Gastrocnemius medialis (tissue), 4 donors: ENCODE measurements at regions not wholly inside any gene's neighbourhood (a gene's known extent, or its start where the extent isn't known, plus 50 kb on each side); places are given as distances from the start of the nearest gene placed in this dataset.

Experiments
- ATAC-seq, 2 donors: fragments of 150-250 bp; one replicate each; pipeline ENCODE4 v1.9.1; 2016
- DNase-seq, 2 donors: peaks; one replicate each; pipeline ENCODE4 v3.0.0-alpha.2; 2019
- H3K27ac ChIP-seq, 4 donors: fragments of 200-600 bp; sonication (generic); 1 replicate in 1 of 4; 2 replicates in 3 of 4; pipeline ENCODE4 v1.5.1; 2016 to 2018; ENCODE audit warnings: mild to moderate bottlenecking in 2 of 4, moderate library complexity in 1 of 4
- H3K27me3 ChIP-seq, 3 donors: fragments of 200-600 bp; sonication (generic) in 2 of 3; 1 replicate in 1 of 3; 2 replicates in 2 of 3; pipeline versions ENCODE4 v1.5.1 to v1.6.0; 2016 to 2019; ENCODE audit warnings: mild to moderate bottlenecking in 1 of 3, moderate library complexity in 1 of 3
- H3K36me3 ChIP-seq, 2 donors: fragments of 200-600 bp; sonication (generic) in 1 of 2; one replicate each; pipeline ENCODE4 v1.5.1; 2017 to 2018
- H3K4me1 ChIP-seq, 2 donors: fragments of 200-600 bp; sonication (generic) in 1 of 2; one replicate each; pipeline ENCODE4 v1.5.1; 2016 to 2017; ENCODE audit warnings: mild to moderate bottlenecking in 2 of 2
- H3K4me3 ChIP-seq, 4 donors: fragments of 200-600 bp; sonication (generic) in 3 of 4; 1 replicate in 1 of 4; 2 replicates in 3 of 4; pipeline ENCODE4 v1.5.1; 2016 to 2019; ENCODE audit warnings: mild to moderate bottlenecking in 2 of 4
- H3K9me3 ChIP-seq, 3 donors: fragments of 200-600 bp; sonication (generic) in 2 of 3; 1 replicate in 1 of 3; 2 replicates in 2 of 3; pipeline ENCODE4 v1.5.1; 2016 to 2019
- POLR2A ChIP-seq, 2 donors: fragments of 450-650 bp; IDR thresholded peaks; one replicate each; pipeline ENCODE4 v1.6.1; 2017; ENCODE audit warnings: antibody characterized with exemption in 2 of 2, mild to moderate bottlenecking in 2 of 2, moderate library complexity in 2 of 2
- in situ Hi-C, 4 donors: fragments of 200-750 bp; cut with MboI; loops; one replicate each; pipeline versions ENCODE4 v1.15.0 to v1.8.0; 2017; ENCODE audit warnings: low sequenced_read_pairs in 4 of 4
- intact Hi-C: fragments of 100-400 bp; cut with DNase I; formaldehyde crosslinking; loops from one replicate; pipeline ENCODE4 v1.15.1; 2023; ENCODE audit warnings: low total_unique reads
- TF ChIP-seq, protein P1 (sequence below), 5 experiments: fragments of 450-650 bp in 3 of 5; fragments of 200-600 bp in 2 of 5; sonication (generic) in 2 of 5; IDR thresholded peaks in 4 of 5; conservative IDR thresholded peaks in 1 of 5; 1 replicate in 4 of 5; 2 replicates in 1 of 5; pipeline ENCODE4 v1.5.1; 2016 to 2019; ENCODE audit warnings: antibody characterized with exemption in 5 of 5, mild to moderate bottlenecking in 3 of 5, moderate library complexity in 3 of 5

DNA sequence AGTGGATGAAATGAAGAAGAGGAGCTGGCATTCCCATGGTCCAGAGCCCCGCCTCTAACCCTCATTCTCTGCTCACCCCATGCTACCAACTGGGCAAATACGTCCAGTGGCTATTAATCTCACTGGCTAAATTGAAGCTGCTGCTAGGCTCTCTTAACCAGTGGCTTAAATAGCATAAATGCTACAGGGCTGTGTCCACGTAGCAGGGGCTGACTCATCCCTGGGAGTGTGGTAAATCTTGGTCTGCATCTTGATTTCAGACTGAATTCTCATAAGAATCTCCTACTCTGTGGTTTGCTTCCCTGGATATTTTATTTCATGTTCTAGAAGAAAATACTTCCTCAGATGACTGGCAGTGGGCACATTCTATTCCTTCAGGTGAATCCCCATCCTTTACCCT is 193.1 kb upstream of the ARG1 start:
- no peak for ATAC-seq
- intact Hi-C loops = no loop called here
- peaks cover 0 to 11% of the 10 kb centered on the region in 2 donors for H3K4me1 ChIP-seq
- DNase-seq = no peak
- in situ Hi-C loops = no loop called here
- no peak overlapping the region for H3K27ac ChIP-seq
- H3K27me3 ChIP-seq = no peaks in the 10 kb centered on the region
- no peaks in the 10 kb centered on the region for H3K9me3 ChIP-seq
- TF ChIP-seq, protein P1, sequence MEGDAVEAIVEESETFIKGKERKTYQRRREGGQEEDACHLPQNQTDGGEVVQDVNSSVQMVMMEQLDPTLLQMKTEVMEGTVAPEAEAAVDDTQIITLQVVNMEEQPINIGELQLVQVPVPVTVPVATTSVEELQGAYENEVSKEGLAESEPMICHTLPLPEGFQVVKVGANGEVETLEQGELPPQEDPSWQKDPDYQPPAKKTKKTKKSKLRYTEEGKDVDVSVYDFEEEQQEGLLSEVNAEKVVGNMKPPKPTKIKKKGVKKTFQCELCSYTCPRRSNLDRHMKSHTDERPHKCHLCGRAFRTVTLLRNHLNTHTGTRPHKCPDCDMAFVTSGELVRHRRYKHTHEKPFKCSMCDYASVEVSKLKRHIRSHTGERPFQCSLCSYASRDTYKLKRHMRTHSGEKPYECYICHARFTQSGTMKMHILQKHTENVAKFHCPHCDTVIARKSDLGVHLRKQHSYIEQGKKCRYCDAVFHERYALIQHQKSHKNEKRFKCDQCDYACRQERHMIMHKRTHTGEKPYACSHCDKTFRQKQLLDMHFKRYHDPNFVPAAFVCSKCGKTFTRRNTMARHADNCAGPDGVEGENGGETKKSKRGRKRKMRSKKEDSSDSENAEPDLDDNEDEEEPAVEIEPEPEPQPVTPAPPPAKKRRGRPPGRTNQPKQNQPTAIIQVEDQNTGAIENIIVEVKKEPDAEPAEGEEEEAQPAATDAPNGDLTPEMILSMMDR (IDR thresholded peaks at IDR 0.05 in 4 of 5, conservative IDR thresholded peaks at IDR 0.05 in 1 of 5) = no peak
- no peak for TF ChIP-seq POLR2A (IDR thresholded peaks at IDR 0.05)
- no peak overlapping the region for H3K4me3 ChIP-seq
- H3K36me3 ChIP-seq = no peaks in the 10 kb centered on the region

DNA sequence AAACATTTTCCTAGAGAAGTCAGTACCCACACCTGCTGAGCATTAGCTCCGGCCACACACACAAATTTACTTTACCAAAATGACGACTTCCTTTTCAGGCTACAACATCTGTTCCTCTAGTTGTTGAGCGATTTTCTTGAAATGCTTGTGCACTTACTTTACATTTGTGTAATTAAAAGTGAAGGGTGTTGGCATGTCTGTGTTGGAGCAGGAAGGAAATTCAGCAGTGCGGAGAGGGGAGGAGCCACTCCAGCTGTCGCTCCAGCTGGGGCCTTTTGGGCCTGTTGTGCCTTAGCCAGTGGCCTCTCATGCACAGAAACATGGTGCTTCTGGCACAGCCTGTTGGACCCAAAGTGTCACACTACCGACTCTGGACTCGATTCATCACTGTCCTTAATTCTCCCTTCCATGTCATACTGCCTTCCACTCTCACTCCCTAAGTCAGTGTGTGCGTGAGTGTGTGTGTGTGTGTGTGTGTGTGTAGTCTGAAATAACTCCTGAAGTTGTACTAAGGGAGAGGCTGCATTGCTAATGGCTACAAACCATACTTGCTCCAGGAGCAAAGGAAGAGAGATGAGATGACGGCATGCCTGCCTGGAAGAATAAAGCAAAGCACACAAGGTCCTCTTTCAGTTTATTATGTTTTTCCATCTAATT is 191.8 kb upstream of the ARG1 start:
- H3K9me3 ChIP-seq = no peaks in the 10 kb centered on the region
- H3K27ac ChIP-seq = no peak overlapping the region
- intact Hi-C loops = no loop called here
- no peak overlapping the region for H3K4me3 ChIP-seq
- DNase-seq = no peak
- in situ Hi-C loops = no loop called here
- peaks cover 0 to 11% of the 10 kb centered on the region in 2 donors for H3K4me1 ChIP-seq
- ATAC-seq = no peak
- H3K27me3 ChIP-seq = no peaks in the 10 kb centered on the region
- TF ChIP-seq POLR2A (IDR thresholded peaks at IDR 0.05) = no peak
- TF ChIP-seq, protein P1 (IDR thresholded peaks at IDR 0.05 in 4 of 5, conservative IDR thresholded peaks at IDR 0.05 in 1 of 5) = no peak
- no peaks in the 10 kb centered on the region for H3K36me3 ChIP-seq

DNA sequence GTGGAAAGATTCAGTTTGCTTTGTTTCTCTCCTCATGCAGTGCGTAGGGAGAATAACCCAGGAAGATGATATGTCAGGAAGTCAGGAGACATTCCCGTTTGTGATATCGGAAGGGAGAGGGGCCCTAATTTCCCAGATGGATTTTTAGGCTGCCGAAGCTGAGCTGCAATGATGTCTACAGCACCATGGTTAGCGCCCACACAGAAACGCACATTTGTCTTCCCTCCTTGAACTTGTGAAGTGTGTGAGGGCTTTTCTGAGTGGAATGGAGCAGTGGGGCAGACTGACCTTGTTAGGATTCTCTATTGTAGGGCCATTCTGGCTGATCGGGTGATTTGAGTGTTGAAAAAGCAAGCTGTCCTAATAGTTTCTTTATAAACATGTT is 191.3 kb upstream of the ARG1 start:
- Histone ChIP-seq H3K36me3 (no peaks in the 10 kb centered on the region), H3K27ac (no peak overlapping the region), H3K4me3 (no peak overlapping the region), H3K27me3 (no peaks in the 10 kb centered on the region), H3K4me1 (peaks cover 0 to 11% of the 10 kb centered on the region in 2 donors), H3K9me3 (no peaks in the 10 kb centered on the region)
- in situ Hi-C loops = no loop called here
- no peak for ATAC-seq
- intact Hi-C loops = no loop called here
- TF ChIP-seq, protein P1 (IDR thresholded peaks at IDR 0.05 in 4 of 5, conservative IDR thresholded peaks at IDR 0.05 in 1 of 5) = no peak
- TF ChIP-seq POLR2A (IDR thresholded peaks at IDR 0.05) = no peak
- no peak for DNase-seq

DNA sequence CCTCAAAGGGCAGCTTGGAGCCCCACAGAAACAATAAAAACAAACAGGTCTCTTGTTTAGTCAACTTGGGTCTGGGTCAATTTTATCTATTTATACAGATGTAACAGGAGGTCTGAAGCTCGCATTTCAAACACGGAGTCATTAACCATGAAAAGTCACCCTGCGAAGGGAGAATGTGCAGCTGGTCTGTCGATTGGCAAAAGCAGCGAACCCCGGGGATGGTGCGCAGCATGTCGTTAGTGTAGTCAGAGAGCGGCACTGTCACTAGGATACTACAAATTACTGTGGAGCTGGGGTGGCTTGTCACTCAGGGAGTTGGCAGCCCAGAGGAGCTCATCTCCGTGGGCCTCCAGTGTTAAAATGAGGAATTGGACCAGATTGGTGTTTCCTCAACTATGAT is 190.4 kb upstream of the ARG1 start:
- H3K9me3 ChIP-seq = no peaks in the 10 kb centered on the region
- no peaks in the 10 kb centered on the region for H3K27me3 ChIP-seq
- ATAC-seq = no peak
- no peak overlapping the region for H3K4me3 ChIP-seq
- intact Hi-C loops = no loop called here
- H3K4me1 ChIP-seq = peaks cover 0 to 11% of the 10 kb centered on the region in 2 donors
- in situ Hi-C loops = no loop called here
- H3K27ac ChIP-seq = no peak overlapping the region
- DNase-seq = no peak
- TF ChIP-seq, protein P1 (IDR thresholded peaks at IDR 0.05 in 4 of 5, conservative IDR thresholded peaks at IDR 0.05 in 1 of 5) = no peak
- TF ChIP-seq POLR2A (IDR thresholded peaks at IDR 0.05) = no peak
- no peaks in the 10 kb centered on the region for H3K36me3 ChIP-seq
